Adrenal gland (tissue), 9 donors: ENCODE measurements at regions not wholly inside any gene's neighbourhood (a gene's known extent, or its start where the extent isn't known, plus 50 kb on each side); places are given as distances from the start of the nearest gene placed in this dataset.
"Not testable (repeated sequence)": the region's sequence is repeated elsewhere in the genome, so short reads cannot be mapped to it uniquely, and the experiment has no call there.

Experiments
- DNase-seq, 7 donors: peaks; one replicate each; pipeline ENCODE4 v3.0.0-alpha.2; 2019 to 2020
- H3K27ac ChIP-seq, 5 donors: fragments of 200-600 bp; sonication (generic) in 4 of 5; 1 replicate in 3 of 5; 2 replicates in 2 of 5; pipeline versions ENCODE4 v1.5.1 to v1.8.0; 2016 to 2020; ENCODE audit warnings: mild to moderate bottlenecking in 1 of 5
- H3K27me3 ChIP-seq: fragments of 200-600 bp; 2 replicates; pipeline ENCODE4 v1.8.0; 2021
- H3K36me3 ChIP-seq, 2 donors: fragments of 200-600 bp; replicated peaks in 1 of 2; 1 replicate in 1 of 2; 2 replicates in 1 of 2; pipeline versions ENCODE4 v1.5.1 to v1.8.0; 2018 to 2022
- H3K4me1 ChIP-seq, 2 donors: fragments of 200-600 bp; replicated peaks in 1 of 2; 1 replicate in 1 of 2; 2 replicates in 1 of 2; pipeline versions ENCODE4 v1.5.1 to v1.8.0; 2018 to 2021
- H3K4me3 ChIP-seq, 4 donors: fragments of 200-600 bp; sonication (generic) in 3 of 4; one replicate each; pipeline ENCODE4 v1.5.1; 2016 to 2018
- H3K9me3 ChIP-seq, 3 donors: fragments of 200-600 bp; sonication (generic) in 1 of 3; replicated peaks in 1 of 3; 1 replicate in 2 of 3; 2 replicates in 1 of 3; pipeline versions ENCODE4 v1.5.1 to v1.8.0; 2016 to 2021
- POLR2A ChIP-seq, 2 donors: fragments of 450-650 bp; IDR thresholded peaks; one replicate each; pipeline ENCODE4 v1.6.1; 2017; ENCODE audit warnings: antibody characterized with exemption in 2 of 2, mild to moderate bottlenecking in 2 of 2, moderate library complexity in 1 of 2
- WGBS, 4 donors: extraction: QIAGEN DNeasy Blood & Tissue Kit in 2 of 4; methylation state at CpG; one replicate each; pipeline versions ENCODE4 v1.1.5 to v1.1.7; 2013 to 2017; 5-methylcytosine and 5-hydroxymethylcytosine counted together
- intact Hi-C, 2 donors: fragments of 100-400 bp; cut with DNase I; formaldehyde crosslinking; loops; one replicate each; pipeline versions ENCODE4 v1.14.1 to v1.15.0; 2022 to 2023
- TF ChIP-seq, protein P1 (sequence below), 6 experiments: fragments of 450-650 bp in 4 of 6; fragments of 200-600 bp in 2 of 6; sonication (generic) in 1 of 6; IDR thresholded peaks; 1 replicate in 5 of 6; 2 replicates in 1 of 6; pipeline versions ENCODE4 v1.5.1 to v1.8.0; 2016 to 2021; ENCODE audit warnings: antibody characterized with exemption in 6 of 6, mild to moderate bottlenecking in 2 of 6, moderate library complexity in 1 of 6
- donor health status: healthy with polysubstance abuse.
- donor health status: Bipolar disorder and iron deficiency.
- donor health status: DM: yes; HTN: yes; CAD: no.
- donor health status: DM: no; HTN: no; CAD: no.
- donor health status: DM: no; HTN: no; CAD: no.

DNA sequence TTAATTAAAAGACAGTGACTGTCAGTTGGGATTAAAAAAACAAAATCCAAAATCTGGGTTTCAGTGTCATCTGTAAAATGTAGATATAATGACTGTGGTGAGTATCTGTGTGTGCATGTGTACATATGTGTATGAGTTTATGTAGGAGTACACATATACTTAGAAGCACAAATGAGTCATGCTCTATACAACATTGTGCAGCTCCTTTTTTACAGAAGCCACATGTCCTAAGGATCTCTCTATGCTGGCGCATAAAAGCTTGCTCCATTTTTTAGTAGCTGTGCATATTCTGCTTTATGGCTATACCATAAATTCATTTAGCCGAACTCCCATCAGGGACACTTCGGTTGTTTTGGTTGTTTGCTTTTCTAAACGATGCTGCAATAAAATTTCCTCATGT, 125.2 kb upstream of the EEF2KMT start:
- no peaks in the 10 kb centered on the region for H3K27me3 ChIP-seq
- intact Hi-C loops = no loop called here
- H3K27ac ChIP-seq = no peak overlapping the region
- H3K9me3 ChIP-seq = no peaks in the 10 kb centered on the region
- H3K36me3 ChIP-seq = no peaks in the 10 kb centered on the region
- no peak overlapping the region for H3K4me3 ChIP-seq
- 48 to 70% (median 56%) methylated on average over 4 of the region's 4 CpGs for WGBS, 4 donors
- no peaks in the 10 kb centered on the region for H3K4me1 ChIP-seq
- DNase-seq = no peak
- TF ChIP-seq POLR2A (IDR thresholded peaks at IDR 0.05) = no peak
- TF ChIP-seq, protein P1, sequence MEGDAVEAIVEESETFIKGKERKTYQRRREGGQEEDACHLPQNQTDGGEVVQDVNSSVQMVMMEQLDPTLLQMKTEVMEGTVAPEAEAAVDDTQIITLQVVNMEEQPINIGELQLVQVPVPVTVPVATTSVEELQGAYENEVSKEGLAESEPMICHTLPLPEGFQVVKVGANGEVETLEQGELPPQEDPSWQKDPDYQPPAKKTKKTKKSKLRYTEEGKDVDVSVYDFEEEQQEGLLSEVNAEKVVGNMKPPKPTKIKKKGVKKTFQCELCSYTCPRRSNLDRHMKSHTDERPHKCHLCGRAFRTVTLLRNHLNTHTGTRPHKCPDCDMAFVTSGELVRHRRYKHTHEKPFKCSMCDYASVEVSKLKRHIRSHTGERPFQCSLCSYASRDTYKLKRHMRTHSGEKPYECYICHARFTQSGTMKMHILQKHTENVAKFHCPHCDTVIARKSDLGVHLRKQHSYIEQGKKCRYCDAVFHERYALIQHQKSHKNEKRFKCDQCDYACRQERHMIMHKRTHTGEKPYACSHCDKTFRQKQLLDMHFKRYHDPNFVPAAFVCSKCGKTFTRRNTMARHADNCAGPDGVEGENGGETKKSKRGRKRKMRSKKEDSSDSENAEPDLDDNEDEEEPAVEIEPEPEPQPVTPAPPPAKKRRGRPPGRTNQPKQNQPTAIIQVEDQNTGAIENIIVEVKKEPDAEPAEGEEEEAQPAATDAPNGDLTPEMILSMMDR (IDR thresholded peaks at IDR 0.05) = no peak

DNA sequence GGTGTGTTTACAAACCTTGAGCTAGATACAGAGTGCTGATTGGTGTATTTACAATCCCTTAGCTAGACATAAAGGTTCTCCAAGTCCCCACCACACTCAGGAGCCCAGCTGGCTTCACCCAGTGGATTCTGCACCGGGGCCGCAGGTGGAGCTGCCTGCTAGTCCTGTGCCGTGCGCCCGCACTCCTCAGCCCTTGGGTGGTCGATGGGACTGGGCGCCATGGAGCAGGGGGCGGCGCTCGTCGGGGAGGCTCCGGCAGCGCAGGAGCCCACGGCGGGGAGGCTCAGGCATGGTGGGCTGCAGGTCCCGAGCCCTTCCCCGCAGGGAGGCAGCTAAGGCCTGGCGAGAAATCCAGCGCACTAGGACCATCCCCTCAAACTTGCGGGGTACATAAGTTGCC, 124.2 kb upstream of the EEF2KMT start:
- 90 to 92% (median 92%) methylated on average over 11 to 20 of the region's 20 CpGs for WGBS, 4 donors
- H3K9me3 ChIP-seq, H3K27ac ChIP-seq, H3K36me3 ChIP-seq, intact Hi-C loops, H3K4me3 ChIP-seq, DNase-seq, H3K27me3 ChIP-seq, H3K4me1 ChIP-seq: not testable (repeated sequence)

DNA sequence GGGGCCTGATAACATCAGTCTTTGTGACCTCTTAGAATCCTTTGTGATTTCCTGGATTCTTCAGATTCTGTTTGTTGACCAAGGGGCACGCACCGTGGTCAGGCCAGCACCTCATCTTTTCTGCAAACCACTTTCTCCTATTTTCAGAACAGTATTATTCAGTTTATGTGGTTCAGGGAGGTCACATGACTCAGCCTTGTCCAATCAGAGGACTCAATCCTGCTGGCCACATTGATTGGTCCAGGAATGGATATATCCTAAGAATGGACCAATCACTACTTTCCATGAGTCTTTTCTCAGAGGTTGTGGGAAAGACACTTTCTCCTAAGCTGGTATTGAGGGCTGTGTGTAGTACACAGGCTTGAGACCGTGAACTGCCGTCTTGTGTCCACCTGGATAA, 123.1 kb upstream of the EEF2KMT start:
- no peak for DNase-seq
- intact Hi-C loops = no loop called here
- H3K36me3 ChIP-seq = no peaks in the 10 kb centered on the region
- WGBS, 4 donors = 74 to 85% (median 85%) methylated on average over 4 of the region's 4 CpGs
- no peak for TF ChIP-seq POLR2A (IDR thresholded peaks at IDR 0.05)
- TF ChIP-seq, protein P1 (IDR thresholded peaks at IDR 0.05) = no peak
- H3K9me3 ChIP-seq = no peaks in the 10 kb centered on the region
- H3K4me1 ChIP-seq = no peaks in the 10 kb centered on the region
- H3K27me3 ChIP-seq = no peaks in the 10 kb centered on the region
- no peak overlapping the region for H3K4me3 ChIP-seq
- H3K27ac ChIP-seq = no peak overlapping the region

DNA sequence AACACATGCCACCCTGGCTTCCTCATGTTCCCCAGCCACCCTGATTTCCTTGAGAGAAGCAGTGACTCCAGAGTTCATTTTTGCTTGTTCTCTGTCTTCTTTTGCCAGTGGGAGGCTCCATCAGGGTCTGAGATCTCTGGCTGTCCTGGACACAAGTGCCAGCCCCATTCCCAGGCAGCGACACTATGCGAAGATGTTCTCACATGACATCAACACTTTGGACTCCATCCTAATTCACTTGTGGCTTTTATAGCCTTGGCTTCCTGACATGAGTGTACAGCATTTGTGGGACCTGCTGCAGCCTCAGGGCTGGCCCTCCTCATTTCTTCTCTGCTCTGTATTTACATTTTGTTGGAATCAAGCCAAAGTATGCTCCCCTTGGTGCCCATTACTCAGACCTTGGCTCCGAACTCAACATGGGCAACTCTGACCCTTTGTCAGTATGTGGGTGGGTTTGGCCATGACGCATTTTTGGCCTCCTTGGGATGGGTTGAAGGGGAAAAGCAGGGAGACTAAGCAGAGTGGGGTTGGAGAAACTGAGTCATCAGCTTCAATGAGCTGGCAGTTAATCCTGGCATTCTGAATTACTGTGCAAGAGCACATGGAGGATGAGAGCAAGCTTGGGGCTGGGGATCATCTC, 119.0 kb upstream of the EEF2KMT start:
- intact Hi-C loops = no loop called here
- no peak for DNase-seq
- Histone ChIP-seq H3K36me3 (no peaks in the 10 kb centered on the region), H3K27ac (no peak overlapping the region), H3K27me3 (no peaks in the 10 kb centered on the region), H3K4me1 (no peaks in the 10 kb centered on the region), H3K4me3 (no peak overlapping the region), H3K9me3 (no peaks in the 10 kb centered on the region)
- WGBS, 4 donors = 67 to 73% (median 71%) methylated on average over 4 of the region's 4 CpGs
- TF ChIP-seq, protein P1 (IDR thresholded peaks at IDR 0.05) = no peak
- TF ChIP-seq POLR2A (IDR thresholded peaks at IDR 0.05) = no peak

DNA sequence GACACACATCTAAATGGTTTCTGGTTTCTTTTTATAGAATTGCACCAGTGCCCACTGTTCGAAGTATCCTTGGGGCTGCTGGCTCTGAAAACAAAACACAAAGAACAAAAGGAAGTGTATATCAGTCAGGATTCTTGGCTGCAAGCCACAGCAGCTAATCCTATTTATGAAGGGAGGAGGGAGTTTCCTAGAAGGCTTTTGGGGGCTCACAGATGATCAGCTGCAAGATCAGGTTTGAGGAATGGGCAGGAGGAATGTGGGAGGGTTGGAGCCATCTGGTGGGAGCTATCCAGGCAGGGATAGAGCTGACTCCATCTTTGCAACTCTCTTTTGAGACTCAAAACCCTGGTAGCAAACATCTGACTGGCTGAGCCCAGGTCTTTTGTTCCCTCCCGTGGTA, 118.3 kb upstream of the EEF2KMT start:
- no peak overlapping the region for H3K4me3 ChIP-seq
- no peak for DNase-seq
- TF ChIP-seq POLR2A (IDR thresholded peaks at IDR 0.05) = no peak
- TF ChIP-seq, protein P1 (IDR thresholded peaks at IDR 0.05) = no peak
- H3K4me1 ChIP-seq = no peaks in the 10 kb centered on the region
- H3K27me3 ChIP-seq = no peaks in the 10 kb centered on the region
- no peaks in the 10 kb centered on the region for H3K9me3 ChIP-seq
- intact Hi-C loops = no loop called here
- H3K27ac ChIP-seq = no peak overlapping the region
- H3K36me3 ChIP-seq = no peaks in the 10 kb centered on the region
- WGBS, 4 donors = 10 to 21% (median 17%) methylated on average over 2 of the region's 2 CpGs
